ENCODE measurements at regions not wholly inside any gene's neighbourhood (a gene's known extent, or its start where the extent isn't known, plus 50 kb on each side); places are given as distances from the start of the nearest gene placed in this dataset.

GRCh38 chr6:133815313-133815712, 73.6 kb upstream of the TCF21 start (continued):
- no peak for TF ChIP-seq ZBTB40 (IDR thresholded peaks at IDR 0.05)
- TF ChIP-seq ZBTB40 (CRISPR knock-in tag; IDR thresholded peaks at IDR 0.05), result no peak
- no peak for TF ChIP-seq TRIM24 (IDR thresholded peaks at IDR 0.05)
- no peak for TF ChIP-seq HDAC3 (IDR thresholded peaks at IDR 0.05; ENCODE audit: borderline replicate concordance, partially characterized antibody)
- TF ChIP-seq SMC3 (conservative IDR thresholded peaks at IDR 0.05; ENCODE audit: insufficient read depth, low read depth, low read length), result no peak
- TF ChIP-seq ZNF274 (IDR thresholded peaks at IDR 0.05; ENCODE audit: borderline replicate concordance, low read depth, low read length), result no peak
- no peak for TF ChIP-seq KLF1 (tag; IDR thresholded peaks at IDR 0.05)
- no peak for TF ChIP-seq EP300 (IDR thresholded peaks at IDR 0.05; ENCODE audit: low read length)
- no peak for TF ChIP-seq RBM22 (IDR thresholded peaks at IDR 0.05; ENCODE audit: low read depth, low read length, poor library complexity, severe bottlenecking)
- no peak for TF ChIP-seq EP400 (IDR thresholded peaks at IDR 0.05)

Data from K562 (cell line).